ENCODE measurements at regions not wholly inside any gene's neighbourhood (a gene's known extent, or its start where the extent isn't known, plus 50 kb on each side); places are given as distances from the start of the nearest gene placed in this dataset.

GRCh38 chr13:86161257-86161656 is 362.0 kb upstream of the SLITRK6 start:
- TF ChIP-seq POLR2AphosphoS5 (IDR thresholded peaks at IDR 0.05; ENCODE audit: low read depth, low read length) (no peak), PAX5 (IDR thresholded peaks at IDR 0.05; ENCODE audit: insufficient read depth, low read length, severe bottlenecking) (no peak), POLR2A (IDR thresholded peaks at IDR 0.05; ENCODE audit: low read depth, low read length) (no peak)

Measured in GM12891 (cell line).